Lower leg skin (tissue), 3 donors: ENCODE measurements at regions not wholly inside any gene's neighbourhood (a gene's known extent, or its start where the extent isn't known, plus 50 kb on each side); places are given as distances from the start of the nearest gene placed in this dataset.

Source experiments
- POLR2A ChIP-seq, 2 donors: fragments of 450-650 bp; IDR thresholded peaks; one replicate each; pipeline ENCODE4 v1.6.1; 2016 to 2017; ENCODE audit warnings: antibody characterized with exemption in 2 of 2, mild to moderate bottlenecking in 1 of 2, moderate library complexity in 1 of 2
- TF ChIP-seq, protein P1 (sequence below), 3 donors: fragments of 450-650 bp; IDR thresholded peaks; one replicate each; pipeline ENCODE4 v1.5.1; 2016; ENCODE audit warnings: antibody characterized with exemption in 3 of 3, mild to moderate bottlenecking in 3 of 3, moderate library complexity in 2 of 3

DNA sequence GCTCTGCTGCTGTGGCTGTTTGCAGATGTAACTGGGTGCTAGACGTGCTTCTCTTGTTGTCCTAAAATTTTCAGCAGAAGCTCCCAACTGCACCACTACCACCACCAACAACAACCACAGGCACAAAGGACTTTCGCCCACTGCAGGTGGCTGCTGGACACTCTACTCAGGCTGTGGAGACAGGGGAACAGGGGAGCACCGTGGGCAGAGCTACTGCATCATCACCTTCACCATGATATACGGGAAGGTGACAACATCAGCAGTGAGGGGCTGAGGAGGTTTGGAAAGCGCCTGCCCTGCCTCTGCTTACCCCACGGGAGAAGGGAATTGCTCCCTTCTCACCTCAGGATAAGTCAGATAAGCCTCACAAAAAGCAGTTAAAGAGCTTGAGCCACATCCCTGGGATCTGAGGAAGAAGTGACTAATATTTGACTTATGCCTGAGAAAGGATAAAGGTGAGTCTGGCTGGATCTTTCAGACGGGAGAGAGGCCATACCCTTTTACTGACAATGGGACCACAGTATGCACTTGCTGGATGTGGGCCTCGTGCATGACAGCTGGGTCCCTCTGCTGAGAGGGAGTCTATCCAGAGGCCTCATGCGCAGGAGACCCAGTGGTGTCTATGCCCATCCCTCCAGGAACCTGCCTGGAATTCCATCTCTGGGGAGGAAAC is 217.6 kb downstream of the KLF6 start:
- TF ChIP-seq, protein P1, sequence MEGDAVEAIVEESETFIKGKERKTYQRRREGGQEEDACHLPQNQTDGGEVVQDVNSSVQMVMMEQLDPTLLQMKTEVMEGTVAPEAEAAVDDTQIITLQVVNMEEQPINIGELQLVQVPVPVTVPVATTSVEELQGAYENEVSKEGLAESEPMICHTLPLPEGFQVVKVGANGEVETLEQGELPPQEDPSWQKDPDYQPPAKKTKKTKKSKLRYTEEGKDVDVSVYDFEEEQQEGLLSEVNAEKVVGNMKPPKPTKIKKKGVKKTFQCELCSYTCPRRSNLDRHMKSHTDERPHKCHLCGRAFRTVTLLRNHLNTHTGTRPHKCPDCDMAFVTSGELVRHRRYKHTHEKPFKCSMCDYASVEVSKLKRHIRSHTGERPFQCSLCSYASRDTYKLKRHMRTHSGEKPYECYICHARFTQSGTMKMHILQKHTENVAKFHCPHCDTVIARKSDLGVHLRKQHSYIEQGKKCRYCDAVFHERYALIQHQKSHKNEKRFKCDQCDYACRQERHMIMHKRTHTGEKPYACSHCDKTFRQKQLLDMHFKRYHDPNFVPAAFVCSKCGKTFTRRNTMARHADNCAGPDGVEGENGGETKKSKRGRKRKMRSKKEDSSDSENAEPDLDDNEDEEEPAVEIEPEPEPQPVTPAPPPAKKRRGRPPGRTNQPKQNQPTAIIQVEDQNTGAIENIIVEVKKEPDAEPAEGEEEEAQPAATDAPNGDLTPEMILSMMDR (IDR thresholded peaks at IDR 0.05): no peak
- no peak for TF ChIP-seq POLR2A (IDR thresholded peaks at IDR 0.05)
